PC-9 (cell line): ENCODE measurements at regions not wholly inside any gene's neighbourhood (a gene's known extent, or its start where the extent isn't known, plus 50 kb on each side); places are given as distances from the start of the nearest gene placed in this dataset.

ENCODE experiments used
- EZH2 ChIP-seq: fragments of 200-600 bp; sonication (generic); IDR thresholded peaks from 2 replicates; pipeline ENCODE4 v1.8.0; 2017; ENCODE audit warnings: antibody characterized with exemption, low read depth
- TF ChIP-seq, protein P1 (sequence below): fragments of 200-600 bp; sonication (generic); conservative IDR thresholded peaks from 2 replicates; pipeline ENCODE4 v1.6.1; 2017; ENCODE audit warnings: mixed run types, antibody characterized with exemption, mild to moderate bottlenecking, moderate library complexity

GRCh38 chr15:38189671-38190295 is 62.9 kb upstream of the SPRED1 start:
- TF ChIP-seq, protein P1, sequence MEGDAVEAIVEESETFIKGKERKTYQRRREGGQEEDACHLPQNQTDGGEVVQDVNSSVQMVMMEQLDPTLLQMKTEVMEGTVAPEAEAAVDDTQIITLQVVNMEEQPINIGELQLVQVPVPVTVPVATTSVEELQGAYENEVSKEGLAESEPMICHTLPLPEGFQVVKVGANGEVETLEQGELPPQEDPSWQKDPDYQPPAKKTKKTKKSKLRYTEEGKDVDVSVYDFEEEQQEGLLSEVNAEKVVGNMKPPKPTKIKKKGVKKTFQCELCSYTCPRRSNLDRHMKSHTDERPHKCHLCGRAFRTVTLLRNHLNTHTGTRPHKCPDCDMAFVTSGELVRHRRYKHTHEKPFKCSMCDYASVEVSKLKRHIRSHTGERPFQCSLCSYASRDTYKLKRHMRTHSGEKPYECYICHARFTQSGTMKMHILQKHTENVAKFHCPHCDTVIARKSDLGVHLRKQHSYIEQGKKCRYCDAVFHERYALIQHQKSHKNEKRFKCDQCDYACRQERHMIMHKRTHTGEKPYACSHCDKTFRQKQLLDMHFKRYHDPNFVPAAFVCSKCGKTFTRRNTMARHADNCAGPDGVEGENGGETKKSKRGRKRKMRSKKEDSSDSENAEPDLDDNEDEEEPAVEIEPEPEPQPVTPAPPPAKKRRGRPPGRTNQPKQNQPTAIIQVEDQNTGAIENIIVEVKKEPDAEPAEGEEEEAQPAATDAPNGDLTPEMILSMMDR = no peak
- no peak for TF ChIP-seq EZH2
